ENCODE measurements at regions not wholly inside any gene's neighbourhood (a gene's known extent, or its start where the extent isn't known, plus 50 kb on each side); places are given as distances from the start of the nearest gene placed in this dataset.

DNA sequence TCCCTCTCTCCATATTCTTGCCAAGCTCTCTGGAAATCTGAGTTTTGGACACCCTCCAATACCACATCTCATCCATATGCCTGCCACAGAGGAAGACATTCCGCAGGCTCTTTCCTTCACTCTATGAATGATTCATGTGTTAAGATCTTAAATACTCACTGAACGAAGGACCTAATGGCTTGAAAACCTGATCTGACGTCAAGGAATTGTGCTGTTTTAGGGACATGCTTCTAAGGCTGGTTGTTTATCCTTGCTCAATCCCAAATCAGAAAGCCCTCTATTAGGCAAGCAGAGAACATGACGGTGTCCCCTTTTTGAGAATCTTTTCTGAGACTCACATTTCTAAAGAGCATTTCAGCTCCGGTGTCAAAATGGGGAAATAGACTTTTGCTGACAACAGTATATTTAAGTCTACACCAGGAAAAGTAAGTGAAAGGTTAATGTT lies 83.7 kb upstream of the GALNT5 start:
- no peak overlapping the region for H3K27ac ChIP-seq (ENCODE audit: low read length)
- H3K4me1 ChIP-seq (ENCODE audit: control insufficient read depth, insufficient read depth, low read length), result no peaks in the 10 kb centered on the region
- H3K4me3 ChIP-seq (ENCODE audit: low read length), result no peak overlapping the region
- no peak for DNase-seq
- no peaks in the 10 kb centered on the region for H3K36me3 ChIP-seq (ENCODE audit: control insufficient read depth, insufficient read depth, low read length)
- H3K27me3 ChIP-seq (ENCODE audit: control insufficient read depth, insufficient read depth, low read length), result no peaks in the 10 kb centered on the region
- no peaks in the 10 kb centered on the region for H3K9me3 ChIP-seq (ENCODE audit: control insufficient read depth, low read depth, low read length)
- 85% methylated on average over 2 of the region's 5 CpGs for WGBS (ENCODE audit: insufficient coverage, low lambda C conversion rate)

DNA sequence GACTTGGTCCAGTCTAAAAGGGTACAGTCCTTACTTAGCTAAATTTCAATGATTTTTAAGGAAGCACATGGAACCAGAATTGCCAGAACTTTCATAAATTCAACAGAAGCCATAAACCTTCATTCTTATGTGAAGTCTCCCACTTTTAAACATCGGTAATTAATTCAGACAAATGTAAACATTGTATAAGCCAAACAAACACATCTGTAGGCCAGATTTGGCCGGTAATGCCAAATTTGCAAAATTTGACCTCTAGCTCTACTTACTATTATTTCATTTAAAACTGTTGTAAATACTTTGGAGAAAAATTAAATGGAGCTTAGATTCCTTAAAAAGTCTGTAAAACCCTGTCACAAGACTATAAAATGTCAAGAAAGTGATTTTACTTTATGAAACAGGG lies 83.2 kb upstream of the GALNT5 start:
- Histone ChIP-seq H3K36me3 (ENCODE audit: control insufficient read depth, insufficient read depth, low read length) (no peaks in the 10 kb centered on the region), H3K27ac (ENCODE audit: low read length) (no peak overlapping the region), H3K9me3 (ENCODE audit: control insufficient read depth, low read depth, low read length) (no peaks in the 10 kb centered on the region), H3K27me3 (ENCODE audit: control insufficient read depth, insufficient read depth, low read length) (no peaks in the 10 kb centered on the region), H3K4me1 (ENCODE audit: control insufficient read depth, insufficient read depth, low read length) (no peaks in the 10 kb centered on the region), H3K4me3 (ENCODE audit: low read length) (no peak overlapping the region)
- WGBS (ENCODE audit: insufficient coverage, low lambda C conversion rate), result 75% methylated on average over 1 of the region's 2 CpGs
- DNase-seq, result no peak

DNA sequence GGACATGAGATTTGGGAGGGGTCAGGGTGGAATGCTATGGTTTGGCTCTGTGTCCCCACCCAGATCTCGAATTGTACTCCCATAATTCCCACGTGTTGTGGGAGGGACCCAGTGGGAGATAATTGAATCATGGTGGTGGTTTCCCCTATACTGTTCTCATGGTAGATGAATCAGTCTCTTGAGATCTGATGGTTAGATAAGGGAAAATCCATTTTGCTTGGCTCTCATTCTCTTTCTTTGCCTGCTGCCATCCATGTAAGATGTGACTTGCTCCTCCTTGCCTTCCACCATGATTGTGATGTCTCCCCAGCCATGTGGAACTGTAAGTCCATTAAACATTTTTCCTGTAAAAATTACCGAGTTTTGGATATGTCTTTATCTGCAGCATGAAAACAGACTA lies 80.9 kb upstream of the GALNT5 start:
- Histone ChIP-seq H3K27ac (ENCODE audit: low read length) (no peak overlapping the region), H3K36me3 (ENCODE audit: control insufficient read depth, insufficient read depth, low read length) (no peaks in the 10 kb centered on the region), H3K4me3 (ENCODE audit: low read length) (no peak overlapping the region), H3K27me3 (ENCODE audit: control insufficient read depth, insufficient read depth, low read length) (no peaks in the 10 kb centered on the region), H3K9me3 (ENCODE audit: control insufficient read depth, low read depth, low read length) (no peaks in the 10 kb centered on the region), H3K4me1 (ENCODE audit: control insufficient read depth, insufficient read depth, low read length) (no peaks in the 10 kb centered on the region)
- DNase-seq, result no peak
- WGBS (ENCODE audit: insufficient coverage, low lambda C conversion rate), result 100% methylated on average over 1 of the region's 3 CpGs

DNA sequence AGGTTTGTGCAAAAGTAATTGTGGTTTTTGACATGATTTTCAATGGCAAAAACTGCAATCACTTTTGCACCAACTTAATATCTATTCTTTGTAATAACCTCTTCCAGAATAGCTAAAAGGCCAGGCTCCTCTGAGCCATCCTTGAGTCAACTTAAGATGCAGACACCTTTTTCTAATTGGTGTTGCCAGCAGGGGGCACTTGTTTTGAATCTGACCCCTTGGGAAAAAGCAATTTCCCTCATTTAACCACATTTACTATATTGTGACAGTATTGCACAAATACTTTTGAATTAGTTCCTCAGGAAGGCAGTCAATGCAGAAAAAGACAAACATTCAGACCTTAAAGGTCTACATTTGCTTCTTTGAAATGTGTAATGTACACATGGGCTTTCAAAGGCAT lies 78.6 kb upstream of the GALNT5 start:
- Histone ChIP-seq H3K4me1 (ENCODE audit: control insufficient read depth, insufficient read depth, low read length) (no peaks in the 10 kb centered on the region), H3K36me3 (ENCODE audit: control insufficient read depth, insufficient read depth, low read length) (no peaks in the 10 kb centered on the region), H3K27me3 (ENCODE audit: control insufficient read depth, insufficient read depth, low read length) (no peaks in the 10 kb centered on the region), H3K9me3 (ENCODE audit: control insufficient read depth, low read depth, low read length) (no peaks in the 10 kb centered on the region), H3K4me3 (ENCODE audit: low read length) (no peak overlapping the region), H3K27ac (ENCODE audit: low read length) (no peak overlapping the region)
- no peak for DNase-seq

DNA sequence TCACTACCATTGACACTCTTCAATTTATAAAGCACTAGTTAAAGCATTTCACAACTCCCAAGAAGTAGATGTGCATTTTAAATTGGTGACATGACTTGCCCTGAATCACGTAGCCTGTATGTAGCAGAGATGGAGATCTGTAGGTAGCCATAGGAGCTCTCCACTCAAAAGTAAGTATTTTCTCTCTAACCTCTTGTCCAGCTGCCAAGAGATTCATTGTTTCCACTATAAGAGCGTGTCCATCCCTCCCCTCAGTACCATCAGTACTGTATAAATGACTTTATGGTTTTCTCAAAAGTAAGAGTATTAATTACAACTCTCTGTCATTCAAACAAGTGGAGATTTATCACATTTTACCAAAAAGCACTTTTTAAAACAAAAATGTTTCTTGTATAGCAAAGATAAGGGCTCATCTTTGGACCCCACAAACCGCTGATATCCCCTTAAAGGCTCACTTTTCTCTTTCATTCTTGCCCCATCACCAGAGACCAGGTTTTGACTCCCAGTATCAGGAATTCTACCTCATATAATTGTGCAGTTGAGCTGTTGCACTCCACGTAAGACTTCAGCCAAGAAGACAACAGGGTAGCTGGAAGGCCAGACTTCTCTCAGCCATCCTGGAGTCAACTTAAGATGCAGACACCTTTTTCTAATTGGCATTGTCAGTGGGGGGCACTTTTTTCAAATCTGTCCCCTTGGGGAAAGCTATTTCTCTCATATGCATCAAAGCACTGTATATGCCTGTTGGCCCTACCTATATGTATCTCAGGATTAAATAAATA lies 78.0 kb upstream of the GALNT5 start:
- H3K4me1 ChIP-seq (ENCODE audit: control insufficient read depth, insufficient read depth, low read length), result no peaks in the 10 kb centered on the region

DNA sequence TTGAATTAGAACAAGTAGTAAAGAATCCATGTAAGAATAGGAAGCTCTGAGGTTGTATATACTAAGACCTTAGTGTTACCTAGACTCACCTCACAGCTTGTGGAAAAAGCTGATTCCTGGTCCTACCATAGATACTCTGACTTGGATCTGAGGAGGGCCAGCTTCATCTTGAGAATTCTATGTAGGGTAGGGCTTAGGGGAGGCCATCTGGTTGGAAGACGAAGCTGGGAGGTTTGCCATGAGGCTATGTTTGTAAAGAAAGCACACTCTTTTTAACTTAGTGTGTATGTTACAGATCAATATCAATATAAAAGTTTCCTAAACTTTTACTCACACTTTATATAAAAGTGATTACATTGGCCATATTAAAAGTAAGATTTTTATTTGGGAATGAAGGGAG lies 77.1 kb upstream of the GALNT5 start:
- Histone ChIP-seq H3K4me1 (ENCODE audit: control insufficient read depth, insufficient read depth, low read length) (no peaks in the 10 kb centered on the region), H3K4me3 (ENCODE audit: low read length) (no peak overlapping the region), H3K27ac (ENCODE audit: low read length) (no peak overlapping the region), H3K27me3 (ENCODE audit: control insufficient read depth, insufficient read depth, low read length) (no peaks in the 10 kb centered on the region), H3K9me3 (ENCODE audit: control insufficient read depth, low read depth, low read length) (no peaks in the 10 kb centered on the region), H3K36me3 (ENCODE audit: control insufficient read depth, insufficient read depth, low read length) (no peaks in the 10 kb centered on the region)
- no CpG with 5 or more reads among the region's 1 CpG for WGBS (ENCODE audit: insufficient coverage, low lambda C conversion rate)
- DNase-seq, result no peak

More for the DNA sequence above, 78.0 kb upstream of the GALNT5 start:
- Histone ChIP-seq H3K36me3 (ENCODE audit: control insufficient read depth, insufficient read depth, low read length) (no peaks in the 10 kb centered on the region), H3K9me3 (ENCODE audit: control insufficient read depth, low read depth, low read length) (no peaks in the 10 kb centered on the region), H3K27ac (ENCODE audit: low read length) (no peak overlapping the region), H3K27me3 (ENCODE audit: control insufficient read depth, insufficient read depth, low read length) (no peaks in the 10 kb centered on the region), H3K4me3 (ENCODE audit: low read length) (no peak overlapping the region)
- DNase-seq, result no peak
- WGBS (ENCODE audit: insufficient coverage, low lambda C conversion rate), result 86% methylated on average over 1 of the region's 4 CpGs

DNA sequence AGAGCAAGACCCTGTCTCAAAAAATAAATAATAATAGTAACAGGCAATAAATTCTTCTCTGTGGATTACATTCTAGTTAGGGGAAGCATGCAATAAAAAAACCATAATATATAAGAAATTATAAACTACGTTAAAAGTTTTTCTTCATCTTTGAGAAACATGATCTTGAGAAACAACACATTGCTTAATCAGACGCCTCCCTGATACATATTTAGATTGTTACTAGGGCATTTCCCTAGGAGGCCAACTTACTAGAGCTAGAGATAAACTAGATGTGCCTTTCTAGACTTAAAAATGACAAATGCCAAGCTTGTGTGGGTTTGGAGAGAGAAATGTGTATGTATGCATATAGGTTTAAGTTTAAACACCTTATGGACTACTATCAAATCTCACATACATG lies 76.3 kb upstream of the GALNT5 start:
- Histone ChIP-seq H3K36me3 (ENCODE audit: control insufficient read depth, insufficient read depth, low read length) (no peaks in the 10 kb centered on the region), H3K27me3 (ENCODE audit: control insufficient read depth, insufficient read depth, low read length) (no peaks in the 10 kb centered on the region), H3K4me3 (ENCODE audit: low read length) (no peak overlapping the region), H3K27ac (ENCODE audit: low read length) (no peak overlapping the region), H3K9me3 (ENCODE audit: control insufficient read depth, low read depth, low read length) (no peaks in the 10 kb centered on the region), H3K4me1 (ENCODE audit: control insufficient read depth, insufficient read depth, low read length) (no peaks in the 10 kb centered on the region)
- 100% methylated on average over 1 of the region's 2 CpGs for WGBS (ENCODE audit: insufficient coverage, low lambda C conversion rate)
- DNase-seq, result no peak

DNA sequence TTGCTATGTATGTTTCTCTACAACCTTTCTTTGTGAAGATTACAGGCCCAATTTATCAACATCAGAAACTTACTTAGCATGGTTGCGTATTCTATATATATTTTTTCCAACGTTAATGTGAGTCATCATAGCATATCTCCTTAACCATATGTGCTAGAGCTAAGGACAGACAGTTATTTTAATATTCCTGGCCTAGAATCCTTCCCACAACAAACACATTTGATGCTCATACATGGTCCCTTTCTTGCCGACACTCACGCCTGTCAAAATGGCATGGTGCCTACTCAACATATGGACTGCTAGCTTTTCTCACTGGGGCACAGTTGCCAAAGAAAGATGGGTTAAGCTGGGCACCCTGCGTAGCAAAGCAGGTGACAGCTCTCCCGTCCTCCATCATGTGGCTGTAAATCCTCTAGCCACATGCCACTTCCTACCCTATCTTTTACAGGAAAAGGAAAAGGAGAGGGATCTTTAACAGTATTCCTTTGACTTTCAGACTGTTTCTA lies 75.2 kb upstream of the GALNT5 start:
- H3K27me3 ChIP-seq (ENCODE audit: control insufficient read depth, insufficient read depth, low read length), result no peaks in the 10 kb centered on the region
- no peaks in the 10 kb centered on the region for H3K9me3 ChIP-seq (ENCODE audit: control insufficient read depth, low read depth, low read length)
- WGBS (ENCODE audit: insufficient coverage, low lambda C conversion rate), result no CpG with 5 or more reads among the region's 6 CpGs
- no peak overlapping the region for H3K27ac ChIP-seq (ENCODE audit: low read length)
- H3K4me3 ChIP-seq (ENCODE audit: low read length), result no peak overlapping the region
- no peak for DNase-seq
- H3K36me3 ChIP-seq (ENCODE audit: control insufficient read depth, insufficient read depth, low read length), result no peaks in the 10 kb centered on the region
- no peaks in the 10 kb centered on the region for H3K4me1 ChIP-seq (ENCODE audit: control insufficient read depth, insufficient read depth, low read length)

DNA sequence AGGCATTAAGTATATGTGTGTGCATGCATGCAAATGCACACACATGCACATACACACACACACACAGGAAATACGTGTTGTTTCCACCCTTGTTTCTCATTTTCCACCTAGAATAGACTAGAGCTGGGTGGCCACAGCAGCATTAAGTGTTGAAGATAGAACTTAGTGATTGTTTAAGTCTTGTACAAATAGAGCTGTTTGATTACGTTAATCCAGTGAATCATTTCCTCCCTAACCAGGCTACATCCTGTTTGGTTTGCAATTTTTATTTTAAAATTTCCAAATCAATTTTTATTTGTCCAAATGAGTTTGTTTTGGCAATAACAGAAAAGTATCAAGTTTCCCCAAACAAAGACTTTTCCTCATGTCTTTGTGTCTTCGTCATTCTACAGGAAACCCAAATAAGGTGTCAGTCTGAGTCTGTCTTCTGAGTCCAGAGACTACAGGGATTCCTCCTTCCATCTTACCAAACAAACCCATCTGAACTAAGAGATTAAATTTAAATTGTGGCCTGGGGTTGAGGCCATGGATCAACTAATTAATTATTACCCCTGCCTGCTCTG lies 74.6 kb upstream of the GALNT5 start:
- Histone ChIP-seq H3K4me3 (ENCODE audit: low read length) (no peak overlapping the region), H3K4me1 (ENCODE audit: control insufficient read depth, insufficient read depth, low read length) (no peaks in the 10 kb centered on the region), H3K9me3 (ENCODE audit: control insufficient read depth, low read depth, low read length) (no peaks in the 10 kb centered on the region), H3K36me3 (ENCODE audit: control insufficient read depth, insufficient read depth, low read length) (no peaks in the 10 kb centered on the region), H3K27ac (ENCODE audit: low read length) (no peak overlapping the region), H3K27me3 (ENCODE audit: control insufficient read depth, insufficient read depth, low read length) (no peaks in the 10 kb centered on the region)
- 57% methylated on average over 1 of the region's 3 CpGs for WGBS (ENCODE audit: insufficient coverage, low lambda C conversion rate)
- no peak for DNase-seq

DNA sequence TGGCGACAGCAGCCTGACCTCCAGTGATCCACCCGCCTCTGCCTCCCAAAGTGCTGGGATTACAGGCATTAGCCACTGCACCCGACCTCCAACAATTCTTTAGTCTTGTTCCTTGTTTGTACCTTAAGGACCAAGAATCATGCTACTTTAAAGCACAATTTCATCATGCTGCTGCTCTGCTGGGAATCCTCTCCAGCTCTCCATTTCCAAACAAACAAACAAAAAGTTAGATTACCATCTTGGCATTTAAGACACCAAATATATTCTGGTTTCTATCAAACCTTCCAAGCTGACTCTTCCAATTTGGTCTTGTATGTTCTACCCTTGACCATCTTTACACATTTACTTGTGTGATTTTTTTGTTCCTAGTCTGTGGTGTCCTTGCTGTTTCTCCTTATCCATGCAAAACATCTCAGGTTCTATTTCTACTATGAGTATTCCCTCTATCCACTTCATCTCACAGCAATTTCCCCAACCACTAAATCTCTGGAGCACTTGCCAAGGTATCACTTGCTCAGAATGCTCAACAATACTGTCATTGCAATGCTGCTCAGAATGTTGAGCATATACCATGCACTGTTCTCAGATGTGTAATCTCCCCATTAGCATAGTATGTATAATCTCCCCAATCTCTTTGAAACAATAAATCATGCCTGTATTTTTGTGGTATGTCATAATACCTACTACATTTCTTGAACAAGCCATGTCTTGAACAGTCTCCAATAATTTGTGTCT lies 73.2 kb upstream of the GALNT5 start:
- no peaks in the 10 kb centered on the region for H3K36me3 ChIP-seq (ENCODE audit: control insufficient read depth, insufficient read depth, low read length)
- no CpG with 5 or more reads among the region's 3 CpGs for WGBS (ENCODE audit: insufficient coverage, low lambda C conversion rate)
- no peaks in the 10 kb centered on the region for H3K9me3 ChIP-seq (ENCODE audit: control insufficient read depth, low read depth, low read length)
- H3K27me3 ChIP-seq (ENCODE audit: control insufficient read depth, insufficient read depth, low read length), result no peaks in the 10 kb centered on the region
- H3K4me3 ChIP-seq (ENCODE audit: low read length), result no peak overlapping the region
- DNase-seq, result no peak
- no peaks in the 10 kb centered on the region for H3K4me1 ChIP-seq (ENCODE audit: control insufficient read depth, insufficient read depth, low read length)
- no peak overlapping the region for H3K27ac ChIP-seq (ENCODE audit: low read length)

All from large intestine (tissue), 3 donors.